Fibroblast of skin of right biceps (primary cell): ENCODE measurements at regions not wholly inside any gene's neighbourhood (a gene's known extent, or its start where the extent isn't known, plus 50 kb on each side); places are given as distances from the start of the nearest gene placed in this dataset.
"Not testable (repeated sequence)": the region's sequence is repeated elsewhere in the genome, so short reads cannot be mapped to it uniquely, and the experiment has no call there.

Experiments used
- DNase-seq: peaks from one replicate; pipeline ENCODE4 v3.0.0-alpha.2; 2013

DNA sequence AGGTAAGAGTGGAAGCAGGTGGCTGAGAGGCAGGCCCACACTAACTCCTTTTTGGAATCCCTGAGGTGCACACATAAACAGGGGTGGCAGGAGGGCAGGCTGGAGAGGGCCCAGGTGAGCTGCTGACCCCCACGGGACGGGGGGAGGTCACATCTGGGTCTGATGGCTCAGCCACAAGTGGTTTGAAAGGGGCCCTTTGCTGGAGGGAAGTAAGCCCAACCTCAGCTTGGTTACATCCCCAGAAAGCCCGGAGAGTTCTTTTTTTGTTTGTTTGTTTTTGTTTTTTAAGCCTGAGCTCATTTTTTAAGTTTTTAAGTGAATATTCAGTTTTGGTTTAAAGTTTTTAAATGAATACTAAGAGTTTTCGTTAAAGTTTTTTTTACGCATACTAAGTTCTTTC lies 72.8 kb upstream of the CUX1 start:
- DNase-seq, result no peak

DNA sequence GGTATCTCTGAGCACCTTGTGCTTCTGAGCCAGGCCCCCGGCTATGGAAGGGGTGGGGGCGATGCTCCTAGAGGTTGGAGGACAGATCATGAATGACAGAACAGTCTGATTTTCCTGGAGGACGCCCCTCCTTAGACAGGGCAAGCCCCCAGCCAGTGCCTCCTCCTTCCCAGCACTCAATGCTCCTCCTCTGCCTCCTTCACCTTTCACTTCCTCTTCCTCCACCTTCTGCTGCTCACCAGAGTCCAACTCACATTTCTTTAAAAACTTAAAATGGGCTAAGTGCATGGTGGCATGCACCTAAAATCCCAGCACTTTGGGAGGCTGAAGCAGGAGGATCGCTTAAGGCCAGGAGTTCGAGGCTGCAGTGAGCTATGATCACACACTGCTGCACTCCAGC lies 71.1 kb upstream of the CUX1 start:
- no peak for DNase-seq

DNA sequence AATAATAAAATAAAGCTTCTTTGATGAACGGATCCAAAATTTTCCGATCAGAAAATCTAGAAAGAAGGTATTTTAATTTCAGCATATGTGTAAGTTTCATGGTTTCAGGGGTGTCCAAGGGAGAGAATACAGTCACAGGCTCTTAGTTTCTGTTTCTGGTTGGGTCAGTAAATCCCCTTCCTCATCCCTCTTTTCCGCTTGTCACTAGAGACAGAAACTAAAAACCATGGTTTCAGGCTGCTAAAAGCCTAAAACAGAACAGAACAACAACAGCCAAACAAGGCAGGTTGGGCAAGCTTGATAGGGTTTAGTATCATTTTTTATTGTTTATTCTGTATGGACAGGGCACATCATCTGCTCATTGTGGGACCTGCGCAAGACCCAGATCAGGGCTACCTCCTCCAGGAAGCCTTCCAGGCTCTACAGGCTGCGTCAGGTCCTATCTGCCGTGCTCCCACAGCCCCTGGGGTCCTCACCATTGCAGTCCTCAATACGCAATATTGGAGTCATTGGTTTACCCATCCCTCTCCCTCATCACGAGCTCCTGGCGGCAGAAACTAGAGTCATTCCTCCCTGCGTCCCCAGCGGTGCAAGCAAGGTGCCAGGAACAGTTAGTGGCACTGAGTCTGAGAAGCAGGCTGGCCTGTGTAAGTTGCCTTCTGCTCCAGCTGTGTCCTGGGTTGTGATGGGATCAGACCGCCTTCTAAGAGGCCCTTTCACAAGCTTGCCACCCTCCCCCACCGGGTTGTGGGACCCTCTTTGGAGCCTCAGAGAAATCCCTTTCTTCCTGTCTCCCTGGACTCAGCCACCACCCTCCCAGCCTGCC lies 70.2 kb upstream of the CUX1 start:
- DNase-seq, result no peak

DNA sequence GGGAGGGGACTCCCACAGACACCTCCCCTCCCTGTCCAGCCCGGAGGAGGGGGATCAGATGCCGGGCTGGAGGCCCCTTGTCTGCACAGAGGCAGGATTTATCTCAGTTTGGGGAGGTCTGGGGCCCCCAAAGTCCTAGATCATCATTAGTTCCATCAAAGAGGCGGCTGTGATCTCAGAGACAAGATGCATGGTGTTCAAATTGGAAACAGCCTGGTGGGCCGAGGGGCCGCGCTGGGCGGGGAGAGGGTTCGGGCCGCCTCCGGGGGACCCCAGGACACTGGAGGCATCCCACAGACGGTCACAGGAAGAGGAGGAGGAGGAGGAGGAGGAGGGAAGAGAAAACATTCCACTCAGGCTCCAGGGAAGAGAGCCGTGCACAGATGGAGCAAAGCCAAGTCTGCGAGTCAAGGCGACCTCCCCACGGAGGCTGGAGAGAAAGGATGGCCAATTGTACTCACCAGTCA lies 69.5 kb upstream of the CUX1 start:
- DNase-seq, result no peak

DNA sequence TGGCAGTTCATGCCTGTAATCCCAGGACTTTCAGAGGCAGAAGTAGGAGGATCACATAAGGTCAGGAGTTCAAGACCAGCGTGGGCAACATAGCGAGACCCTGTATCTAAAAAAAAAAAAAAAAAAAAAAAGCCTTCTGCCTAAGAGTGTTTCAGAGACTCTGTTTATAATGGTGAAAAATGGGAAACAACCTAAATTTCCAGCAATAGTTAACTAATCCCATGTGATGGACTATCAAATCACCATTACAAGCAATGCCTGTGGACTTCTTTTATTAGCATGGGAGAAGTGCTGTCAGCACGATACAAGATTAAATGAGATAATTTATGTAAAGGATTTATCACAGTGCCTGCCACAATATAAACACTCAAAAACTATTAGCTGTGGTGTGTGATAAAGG lies 67.5 kb upstream of the CUX1 start:
- DNase-seq, result no peak

DNA sequence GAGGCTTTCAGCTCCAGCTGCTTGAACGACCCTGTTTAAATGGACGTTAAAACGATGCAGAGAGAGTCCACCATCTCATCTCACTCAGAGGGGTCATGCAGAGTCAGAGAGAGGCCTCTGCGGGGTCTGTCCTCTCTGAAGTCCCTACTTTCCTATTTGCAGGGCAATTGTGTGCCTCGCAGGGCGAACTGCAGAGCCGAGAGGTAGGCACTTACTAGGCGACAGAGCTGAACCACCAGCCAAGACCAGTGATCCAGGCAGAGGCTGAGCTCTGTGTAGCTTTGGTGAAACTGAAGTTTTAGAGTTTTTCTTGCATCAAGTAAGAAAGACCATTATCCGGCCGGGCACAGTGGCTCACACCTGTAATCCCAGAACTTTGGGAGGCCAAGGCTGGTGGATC lies 64.1 kb upstream of the CUX1 start:
- DNase-seq, result no peak

DNA sequence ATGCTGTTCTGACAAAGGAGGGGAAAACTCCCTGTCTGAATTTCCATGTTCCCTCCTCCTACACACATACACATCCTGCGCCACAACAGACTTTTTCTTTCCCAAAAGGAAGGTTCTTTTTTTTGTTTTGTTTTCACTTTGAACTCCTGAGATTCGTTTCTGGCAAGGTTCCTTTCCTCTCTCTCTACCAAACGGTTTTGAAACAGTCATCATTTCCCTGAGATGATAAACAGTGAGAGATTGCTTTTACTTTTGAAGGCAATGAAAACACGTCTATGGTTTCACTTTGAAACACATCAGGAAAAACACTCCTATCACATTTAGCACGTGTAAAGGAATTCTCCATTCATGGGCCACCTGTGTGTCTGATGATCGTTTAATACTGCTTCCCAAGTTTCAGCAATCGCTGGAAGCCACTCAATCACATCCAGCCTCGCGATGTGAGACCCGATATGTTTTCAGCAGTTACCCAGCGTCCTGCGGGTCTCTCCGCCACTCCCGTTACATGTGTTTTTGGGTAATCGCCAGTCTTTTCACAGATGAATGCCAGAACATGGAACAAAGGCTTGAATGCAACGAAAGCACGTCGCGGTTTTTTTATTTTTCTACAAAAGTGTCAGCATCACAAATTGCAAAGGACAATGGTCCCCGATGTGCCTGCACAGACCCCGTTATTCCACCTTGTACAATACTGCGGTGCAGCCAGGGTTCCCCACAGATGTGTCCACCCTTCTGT lies 62.8 kb upstream of the CUX1 start:
- DNase-seq, result peak; percentile 43

DNA sequence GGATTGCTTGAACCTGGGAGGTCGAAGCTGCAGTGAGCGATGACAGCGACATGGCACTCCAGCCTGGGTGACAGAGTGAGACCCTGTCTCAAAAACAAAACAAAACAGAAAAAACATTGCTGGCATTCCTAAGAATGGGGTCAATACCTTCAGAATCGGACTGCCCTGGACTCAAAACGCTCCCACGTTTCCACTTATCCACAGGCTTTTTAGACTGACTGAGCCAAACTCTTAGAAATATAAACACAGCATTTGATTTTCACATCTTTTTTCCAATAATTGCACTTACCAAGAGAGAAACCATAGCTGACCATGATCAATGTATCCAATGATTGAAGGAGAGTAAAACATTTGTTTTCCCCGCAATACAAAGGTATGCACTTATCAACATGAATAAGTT lies 59.5 kb upstream of the CUX1 start:
- DNase-seq, result no peak

DNA sequence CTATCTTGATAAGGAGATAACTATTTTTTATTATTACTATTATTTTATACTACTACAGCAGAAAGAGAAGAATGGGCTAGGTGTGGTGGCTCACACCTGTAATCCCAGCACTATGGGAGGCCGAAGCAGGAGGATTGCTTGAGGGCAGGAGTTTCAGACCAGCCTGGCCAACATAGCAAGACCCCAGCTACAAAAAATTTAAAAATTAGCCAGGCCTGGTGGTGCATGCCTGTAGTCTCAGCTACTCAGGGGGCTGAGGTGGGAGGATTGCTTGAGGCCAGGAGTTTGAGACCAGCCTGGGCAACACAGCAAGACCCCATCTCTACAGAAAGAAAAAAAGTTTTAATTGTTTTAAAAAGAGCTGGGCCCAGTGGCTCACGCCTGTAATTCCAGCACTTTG lies 58.9 kb upstream of the CUX1 start:
- not testable (repeated sequence) for DNase-seq

DNA sequence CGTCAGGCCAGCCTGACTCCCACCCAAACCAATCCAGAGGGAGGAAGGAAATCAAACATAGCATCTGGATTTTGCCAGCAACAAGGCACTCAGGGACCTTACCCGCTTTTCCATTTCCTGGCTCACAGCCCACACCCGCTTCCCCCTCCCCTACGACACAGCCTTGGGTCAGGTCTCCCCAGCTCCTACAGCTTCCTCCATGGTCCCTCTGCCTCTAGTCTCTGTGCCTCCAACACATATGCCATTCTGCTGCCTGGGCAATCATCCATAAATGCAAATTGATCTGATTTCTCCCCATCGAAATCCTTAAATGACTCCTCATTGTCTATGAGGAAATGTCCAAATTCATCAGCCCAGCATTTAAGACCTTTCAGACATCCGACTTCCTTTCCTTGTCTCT lies 53.2 kb upstream of the CUX1 start:
- DNase-seq, result no peak

DNA sequence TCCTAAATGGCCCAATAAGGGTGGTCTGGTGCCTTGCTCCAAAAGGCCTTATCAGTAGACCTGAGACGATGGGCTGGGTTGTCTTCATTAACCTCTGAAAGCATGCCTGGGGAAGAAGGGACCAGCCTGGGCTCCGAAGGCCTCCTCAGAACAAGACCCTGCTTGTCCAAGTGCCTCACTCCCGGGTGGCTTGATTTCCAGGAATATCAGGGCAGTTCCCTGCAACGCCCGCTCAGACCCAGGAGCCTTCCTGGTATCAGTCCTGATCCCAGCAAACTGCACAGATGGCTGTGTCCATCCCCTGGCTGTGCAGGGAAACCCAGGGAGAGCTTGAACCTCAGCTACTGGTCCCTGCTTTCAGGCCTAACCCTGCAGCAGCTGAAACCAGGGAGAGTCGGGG lies 49.9 kb upstream of the CUX1 start:
- no peak for DNase-seq
